CD14-positive monocyte (primary cell): ENCODE measurements at regions not wholly inside any gene's neighbourhood (a gene's known extent, or its start where the extent isn't known, plus 50 kb on each side); places are given as distances from the start of the nearest gene placed in this dataset.

Source experiments
- DNase-seq, 3 donors: peaks; one replicate each; pipeline ENCODE4 v3.0.0-alpha.2; 2011 to 2022
- H2AFZ ChIP-seq: 2 replicates; pipeline ENCODE4 v1.6.0; 2012; ENCODE audit warnings: mild to moderate bottlenecking, low read depth, low read length, inconsistent platforms; ENCODE audit not compliant: insufficient read depth, poor library complexity, severe bottlenecking
- H3K27ac ChIP-seq, 2 donors: 1 replicate in 1 of 2; 2 replicates in 1 of 2; pipeline ENCODE4 v1.5.1; 2012 to 2013; ENCODE audit warnings: low read length in 2 of 2, control low read depth in 1 of 2, inconsistent platforms in 1 of 2, low read depth in 1 of 2, mild to moderate bottlenecking in 1 of 2
- H3K27me3 ChIP-seq, 2 donors: one replicate each; pipeline versions ENCODE4 v1.6.0 to v1.6.1; 2011 to 2013; ENCODE audit warnings: low read length in 2 of 2; ENCODE audit not compliant: control insufficient read depth in 2 of 2, insufficient read depth in 2 of 2
- H3K36me3 ChIP-seq, 2 donors: replicated peaks in 1 of 2; 1 replicate in 1 of 2; 2 replicates in 1 of 2; pipeline versions ENCODE4 v1.5.1 to v1.6.1; 2012 to 2013; ENCODE audit warnings: low read length in 2 of 2, control low read depth in 1 of 2, inconsistent platforms in 1 of 2, mild to moderate bottlenecking in 1 of 2; ENCODE audit not compliant: insufficient read depth in 2 of 2, control insufficient read depth in 1 of 2
- H3K4me1 ChIP-seq, 2 donors: 1 replicate in 1 of 2; 2 replicates in 1 of 2; pipeline versions ENCODE4 v1.5.1 to v1.6.1; 2012 to 2013; ENCODE audit warnings: low read length in 2 of 2, control low read depth in 1 of 2, inconsistent platforms in 1 of 2, mild to moderate bottlenecking in 1 of 2, moderate library complexity in 1 of 2; ENCODE audit not compliant: insufficient read depth in 2 of 2, control insufficient read depth in 1 of 2
- H3K4me2 ChIP-seq: replicated peaks from 2 replicates; pipeline ENCODE3; 2012; ENCODE audit warnings: low read length, moderate library complexity, mild to moderate bottlenecking; ENCODE audit not compliant: poor library complexity, severe bottlenecking; ENCODE audit errors: extremely low read depth
- H3K4me3 ChIP-seq, 3 experiments: fragments of 200-600 bp in 1 of 3; sonication (generic) in 1 of 3; replicated peaks in 1 of 3; 1 replicate in 2 of 3; 2 replicates in 1 of 3; pipeline ENCODE4 v1.5.1; 2011 to 2013; ENCODE audit warnings: low read length in 3 of 3, mild to moderate bottlenecking in 3 of 3, control low read depth in 2 of 3, low read depth in 2 of 3, inconsistent platforms in 1 of 3, moderate library complexity in 1 of 3
- H3K79me2 ChIP-seq: 2 replicates; pipeline ENCODE4 v1.6.0; 2012; ENCODE audit warnings: mild to moderate bottlenecking, control low read depth, inconsistent platforms, low read length, moderate library complexity; ENCODE audit not compliant: insufficient read depth
- H3K9ac ChIP-seq: 2 replicates; pipeline ENCODE4 v1.6.0; 2017; ENCODE audit warnings: low read length, mild to moderate bottlenecking; ENCODE audit not compliant: insufficient read depth, poor library complexity, severe bottlenecking
- H3K9me3 ChIP-seq, 2 donors: replicated peaks in 1 of 2; 1 replicate in 1 of 2; 2 replicates in 1 of 2; pipeline versions ENCODE4 v1.5.1 to v1.6.1; 2012 to 2013; ENCODE audit warnings: low read length in 2 of 2, control low read depth in 1 of 2; ENCODE audit not compliant: control insufficient read depth in 1 of 2, insufficient read depth in 1 of 2
- H4K20me1 ChIP-seq: 2 replicates; pipeline ENCODE4 v1.6.0; 2012; ENCODE audit warnings: mild to moderate bottlenecking, low read length, control low read depth, moderate library complexity; ENCODE audit not compliant: insufficient read depth
- H3K27ac Mint-ChIP-seq, 7 donors: one replicate each; pipeline ENCODE4 v1.8.0; 2020; ENCODE audit warnings: mild to moderate bottlenecking in 7 of 7, mixed read lengths in 7 of 7, moderate library complexity in 6 of 7, inconsistent platforms in 2 of 7
- H3K27me3 Mint-ChIP-seq, 3 donors: one replicate each; pipeline ENCODE4 v1.8.0; 2021 to 2022; ENCODE audit warnings: low read depth in 3 of 3, mild to moderate bottlenecking in 3 of 3, mixed read lengths in 3 of 3, moderate library complexity in 3 of 3, inconsistent platforms in 1 of 3
- H3K36me3 Mint-ChIP-seq, 2 donors: one replicate each; pipeline ENCODE4 v1.8.0; 2020; ENCODE audit warnings: mixed read lengths in 2 of 2, inconsistent platforms in 1 of 2, mild to moderate bottlenecking in 1 of 2
- H3K4me1 Mint-ChIP-seq: one replicate; pipeline ENCODE4 v1.8.0; 2020; ENCODE audit warnings: mild to moderate bottlenecking, mixed read lengths
- H3K4me3 Mint-ChIP-seq, 2 donors: one replicate each; pipeline ENCODE4 v1.8.0; 2020; ENCODE audit warnings: mild to moderate bottlenecking in 2 of 2, mixed read lengths in 2 of 2, moderate library complexity in 1 of 2
- H3K9me3 Mint-ChIP-seq, 7 donors: one replicate each; pipeline ENCODE4 v1.8.0; 2020 to 2022; ENCODE audit warnings: mixed read lengths in 7 of 7, mild to moderate bottlenecking in 6 of 7, moderate library complexity in 6 of 7, inconsistent platforms in 2 of 7
- WGBS: methylation state at CpG from one replicate; pipeline ENCODE4 v1.1.5; 2013; ENCODE audit warnings: missing lambda C conversion rate; ENCODE audit not compliant: insufficient coverage; 5-methylcytosine and 5-hydroxymethylcytosine counted together
- intact Hi-C, 2 donors: fragments of 100-400 bp; cut with micrococcal nuclease; formaldehyde crosslinking; loops; one replicate each; pipeline versions ENCODE4 v1.15.0 to v1.15.1; 2023
- TF ChIP-seq, protein P1 (sequence below): fragments of 200-600 bp; IDR thresholded peaks from one replicate; pipeline ENCODE4 v1.8.0; 2022; ENCODE audit warnings: antibody characterized with exemption, mild to moderate bottlenecking

DNA sequence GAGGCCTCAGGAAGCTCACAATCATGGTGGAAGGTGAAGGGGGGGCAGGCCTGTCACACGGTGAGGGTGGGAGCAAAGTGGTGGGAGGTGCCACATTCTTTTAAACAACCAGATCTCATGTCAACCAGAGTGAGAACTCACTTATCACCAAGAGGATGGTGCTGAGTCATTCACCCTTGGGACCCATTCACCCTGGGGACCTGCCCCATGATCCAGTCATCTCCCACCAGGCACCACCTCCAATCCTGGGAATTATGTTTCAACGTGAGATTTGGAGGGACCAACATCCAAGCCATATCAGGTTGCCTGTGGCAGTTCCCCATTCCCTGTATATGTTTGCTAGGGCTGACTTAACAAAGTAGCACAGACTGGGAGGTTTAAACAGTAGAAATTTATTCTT is 318.4 kb upstream of the CLNK start:
- no peaks in the 10 kb centered on the region for H3K4me1 ChIP-seq
- no peaks in the 10 kb centered on the region for H3K79me2 ChIP-seq
- no peaks in the 10 kb centered on the region for H4K20me1 ChIP-seq
- Mint-ChIP-seq H3K36me3 (no peaks in the 10 kb centered on the region), H3K9me3 (peaks cover 0 to 3% (median 2%) of the 10 kb centered on the region in 7 donors), H3K27ac (no peak overlapping the region), H3K27me3 (peaks cover 0 to 2% (median 0%) of the 10 kb centered on the region in 3 donors), H3K4me3 (no peak overlapping the region), H3K4me1 (no peaks in the 10 kb centered on the region)
- no peak overlapping the region for H2AFZ ChIP-seq
- no peak overlapping the region for H3K4me2 ChIP-seq
- no peak overlapping the region for H3K27ac ChIP-seq
- H3K27me3 ChIP-seq: no peaks in the 10 kb centered on the region
- intact Hi-C loops: no loop called here
- TF ChIP-seq, protein P1, sequence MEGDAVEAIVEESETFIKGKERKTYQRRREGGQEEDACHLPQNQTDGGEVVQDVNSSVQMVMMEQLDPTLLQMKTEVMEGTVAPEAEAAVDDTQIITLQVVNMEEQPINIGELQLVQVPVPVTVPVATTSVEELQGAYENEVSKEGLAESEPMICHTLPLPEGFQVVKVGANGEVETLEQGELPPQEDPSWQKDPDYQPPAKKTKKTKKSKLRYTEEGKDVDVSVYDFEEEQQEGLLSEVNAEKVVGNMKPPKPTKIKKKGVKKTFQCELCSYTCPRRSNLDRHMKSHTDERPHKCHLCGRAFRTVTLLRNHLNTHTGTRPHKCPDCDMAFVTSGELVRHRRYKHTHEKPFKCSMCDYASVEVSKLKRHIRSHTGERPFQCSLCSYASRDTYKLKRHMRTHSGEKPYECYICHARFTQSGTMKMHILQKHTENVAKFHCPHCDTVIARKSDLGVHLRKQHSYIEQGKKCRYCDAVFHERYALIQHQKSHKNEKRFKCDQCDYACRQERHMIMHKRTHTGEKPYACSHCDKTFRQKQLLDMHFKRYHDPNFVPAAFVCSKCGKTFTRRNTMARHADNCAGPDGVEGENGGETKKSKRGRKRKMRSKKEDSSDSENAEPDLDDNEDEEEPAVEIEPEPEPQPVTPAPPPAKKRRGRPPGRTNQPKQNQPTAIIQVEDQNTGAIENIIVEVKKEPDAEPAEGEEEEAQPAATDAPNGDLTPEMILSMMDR: no peak
- no CpG with 5 or more reads among the region's 2 CpGs for WGBS
- no peaks in the 10 kb centered on the region for H3K9me3 ChIP-seq
- no peak for DNase-seq
- no peaks in the 10 kb centered on the region for H3K36me3 ChIP-seq
- H3K9ac ChIP-seq: no peak overlapping the region
- no peak overlapping the region for H3K4me3 ChIP-seq

DNA sequence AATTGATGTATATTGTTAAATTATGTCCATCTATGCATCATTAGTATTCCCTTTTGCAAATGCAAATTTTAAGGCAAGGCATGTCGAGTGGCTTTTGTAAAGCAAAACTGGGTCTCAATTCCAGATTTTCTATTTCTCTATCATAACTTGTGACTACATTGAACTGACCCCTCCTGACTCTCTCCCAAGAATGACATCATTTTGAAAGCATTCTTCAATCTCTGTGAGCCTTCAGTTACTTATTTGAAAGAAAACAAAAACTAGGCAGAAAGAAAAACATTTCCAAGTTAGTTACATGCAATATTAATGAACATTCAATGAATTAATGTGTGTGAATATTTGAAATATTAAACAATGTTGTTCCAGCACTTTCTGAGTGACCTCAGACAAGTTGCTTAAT is 314.3 kb upstream of the CLNK start:
- 86% methylated on average over 1 of the region's 1 CpG for WGBS
- Mint-ChIP-seq H3K27me3 (peaks cover 0 to 2% (median 0%) of the 10 kb centered on the region in 3 donors), H3K36me3 (no peaks in the 10 kb centered on the region), H3K4me1 (no peaks in the 10 kb centered on the region), H3K27ac (no peak overlapping the region), H3K9me3 (peaks cover 0 to 2% (median 0%) of the 10 kb centered on the region in 7 donors), H3K4me3 (no peak overlapping the region)
- Histone ChIP-seq H4K20me1 (no peaks in the 10 kb centered on the region), H3K79me2 (no peaks in the 10 kb centered on the region), H3K27me3 (no peaks in the 10 kb centered on the region), H3K4me3 (no peak overlapping the region), H2AFZ (no peak overlapping the region), H3K9ac (no peak overlapping the region), H3K36me3 (no peaks in the 10 kb centered on the region), H3K4me2 (no peak overlapping the region), H3K4me1 (no peaks in the 10 kb centered on the region), H3K9me3 (no peaks in the 10 kb centered on the region), H3K27ac (no peak overlapping the region)
- DNase-seq: no peak
- TF ChIP-seq, protein P1: no peak
- intact Hi-C loops: no loop called here
